Amygdala (tissue), 56 donors: ENCODE measurements at regions not wholly inside any gene's neighbourhood (a gene's known extent, or its start where the extent isn't known, plus 50 kb on each side); places are given as distances from the start of the nearest gene placed in this dataset.

Experiments used
- DNase-seq, 56 donors: peaks; one replicate each; lab custom pipeline; 2025; lab: John Stamatoyannopoulos, UW

DNA sequence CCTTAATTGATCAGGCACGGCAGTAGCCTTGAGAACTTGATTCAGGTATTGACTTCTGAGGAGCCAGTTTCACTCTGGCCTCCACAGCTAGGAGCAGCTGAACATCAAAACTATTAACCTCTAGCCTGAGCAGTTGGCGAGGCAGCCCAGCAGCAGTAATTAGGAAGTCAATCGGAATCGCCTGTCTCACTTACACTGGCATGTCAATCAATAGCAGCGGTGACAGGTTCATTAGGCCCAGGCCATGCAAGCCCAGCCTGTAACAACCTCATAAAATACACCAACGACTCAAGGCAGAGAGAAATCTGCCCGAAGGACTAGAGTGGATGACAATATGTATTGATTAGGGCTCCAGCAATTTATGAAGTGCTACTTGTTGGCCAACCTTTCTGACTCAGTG is 255.4 kb upstream of the SKOR2 start:
- no peak for DNase-seq

DNA sequence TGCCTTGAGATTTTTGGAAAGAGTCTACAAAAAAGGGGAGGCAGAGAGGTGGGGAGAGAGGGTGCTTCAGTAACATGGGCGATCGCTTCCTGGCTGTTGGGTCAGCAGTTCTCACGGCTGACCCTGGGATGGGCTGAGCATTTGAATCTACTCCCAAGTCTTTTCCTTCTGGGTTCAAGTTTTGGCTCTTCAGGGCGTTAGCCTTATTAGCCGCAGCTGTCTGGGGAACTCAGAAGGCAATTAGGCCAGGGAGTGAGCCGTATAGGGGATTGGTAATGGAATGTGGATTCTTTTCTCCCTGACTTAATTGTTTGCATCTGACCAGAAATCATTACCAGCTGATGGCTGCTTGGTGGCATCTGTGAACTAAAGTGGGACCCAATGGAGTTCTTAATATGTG is 250.5 kb upstream of the SKOR2 start:
- no peak for DNase-seq

DNA sequence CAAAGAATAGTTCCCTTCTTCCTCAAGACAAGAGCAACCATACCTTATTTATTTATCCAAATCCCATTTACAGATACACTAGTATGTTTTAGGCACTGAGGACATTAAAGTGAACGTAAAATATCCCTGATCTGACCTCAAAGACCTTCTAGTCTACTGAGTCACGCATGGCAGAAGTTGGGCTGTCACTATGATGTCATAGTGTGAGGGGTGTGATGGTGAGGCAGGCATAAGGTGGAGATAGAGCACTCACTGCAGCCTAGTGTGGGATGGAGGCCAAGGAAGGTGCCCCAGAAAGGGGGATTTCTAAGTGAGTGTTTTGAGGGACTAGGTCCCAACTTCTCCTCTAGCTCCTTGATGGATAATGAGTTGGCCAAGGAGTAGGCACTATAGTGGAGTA is 249.5 kb upstream of the SKOR2 start:
- no peak for DNase-seq

DNA sequence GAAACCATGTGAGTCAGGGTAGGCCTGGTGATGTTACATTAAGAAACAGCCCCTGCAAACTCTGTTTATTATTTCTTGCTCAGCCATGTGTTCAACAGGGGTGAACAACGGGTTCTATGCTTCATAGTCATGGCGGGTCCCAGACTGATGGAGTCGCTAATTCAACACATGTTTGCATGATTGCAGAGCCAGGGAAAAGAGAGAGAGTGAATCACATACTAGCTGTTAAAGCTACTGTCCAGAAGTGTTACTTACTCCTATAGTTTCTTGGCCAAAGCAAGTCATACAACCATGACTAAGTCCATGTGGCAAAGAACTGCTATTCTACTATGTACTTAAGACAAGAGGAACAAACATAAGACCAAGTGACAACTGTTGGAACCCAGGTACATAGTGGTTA is 241.2 kb upstream of the SKOR2 start:
- DNase-seq = no peak

DNA sequence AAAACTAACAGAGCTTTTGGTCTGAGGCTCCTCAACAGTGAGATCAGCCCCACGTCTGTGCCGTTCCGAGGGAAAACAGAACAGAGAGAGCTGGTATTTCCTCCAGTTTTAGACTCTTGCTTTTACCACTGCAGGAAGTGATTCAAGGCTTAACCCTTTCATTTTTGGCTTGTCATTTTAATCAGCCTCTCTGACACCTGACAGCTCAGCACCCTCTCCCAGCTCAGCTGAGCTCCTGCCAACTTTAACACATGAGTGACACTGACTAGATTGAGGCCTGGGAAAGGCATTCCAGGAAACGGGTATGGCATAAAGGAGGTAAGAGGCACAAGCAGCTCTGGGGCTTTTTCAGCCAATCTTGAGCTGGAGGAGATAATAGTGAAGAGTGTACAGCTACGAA is 239.4 kb upstream of the SKOR2 start:
- DNase-seq = no peak

DNA sequence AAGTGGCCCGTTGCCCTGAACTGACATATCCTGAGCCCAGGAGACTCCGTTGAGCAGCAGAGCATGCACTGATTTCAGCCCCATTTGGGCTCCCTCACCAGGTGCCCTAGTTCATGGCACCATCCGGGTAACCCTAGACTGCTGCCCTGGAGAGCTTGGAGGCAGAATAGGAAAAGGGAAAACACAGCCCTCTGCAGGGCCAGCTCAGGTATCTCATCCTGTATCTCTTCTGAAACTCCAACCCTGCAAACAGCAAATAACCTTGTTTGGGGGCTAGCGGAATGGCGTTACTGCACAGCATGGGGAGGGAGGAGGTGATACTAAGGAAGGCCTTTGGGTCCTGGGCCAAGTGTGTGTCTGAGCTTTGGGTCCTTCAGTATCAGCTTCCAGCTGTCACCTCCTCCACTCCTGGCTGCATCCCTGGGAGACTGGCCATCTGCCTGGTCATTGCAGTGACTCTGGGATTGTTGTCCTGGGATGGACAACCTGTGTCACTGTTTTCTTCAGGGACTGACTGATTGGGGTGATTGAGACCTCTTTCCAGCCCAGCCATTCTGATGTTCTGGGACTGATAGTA is 233.8 kb upstream of the SKOR2 start:
- no peak for DNase-seq

DNA sequence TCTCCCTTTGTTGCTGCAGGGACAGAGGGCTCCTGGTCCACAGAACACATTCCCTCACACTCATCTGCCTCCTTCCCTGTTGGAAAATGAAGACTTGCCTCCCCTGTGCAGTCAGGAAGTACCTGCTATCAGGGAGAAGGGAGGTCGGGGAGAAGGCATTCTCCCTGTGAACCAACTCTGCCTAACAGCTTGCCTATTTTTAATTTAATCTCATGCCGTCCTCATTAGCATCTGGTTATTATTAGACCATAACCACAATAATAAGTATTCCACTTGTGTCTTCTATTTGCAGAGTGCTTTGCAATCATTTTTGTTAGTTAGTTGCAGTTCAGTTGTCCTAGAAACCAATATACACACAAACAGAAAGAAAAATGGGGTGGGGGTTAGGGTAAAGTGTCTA is 232.6 kb upstream of the SKOR2 start:
- no peak for DNase-seq

DNA sequence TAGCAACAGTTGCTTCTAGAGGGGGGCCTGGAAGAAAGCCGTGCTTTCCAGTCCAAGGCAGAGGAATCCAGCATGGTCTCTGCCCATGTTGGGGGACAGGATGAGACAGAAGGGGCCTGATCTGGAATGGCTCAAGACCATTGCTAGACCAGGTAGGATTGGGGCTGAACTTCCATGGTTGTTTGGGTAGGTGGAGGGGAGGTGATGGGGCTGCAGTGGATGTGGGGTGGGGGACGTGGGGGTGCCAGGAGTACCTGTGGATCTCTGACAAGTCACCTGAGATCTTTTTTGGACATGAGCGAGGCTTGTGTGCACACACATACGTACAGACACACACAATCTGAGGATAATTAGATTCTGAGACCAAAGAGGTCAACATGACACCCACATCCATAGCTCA is 228.7 kb upstream of the SKOR2 start:
- DNase-seq = no peak

DNA sequence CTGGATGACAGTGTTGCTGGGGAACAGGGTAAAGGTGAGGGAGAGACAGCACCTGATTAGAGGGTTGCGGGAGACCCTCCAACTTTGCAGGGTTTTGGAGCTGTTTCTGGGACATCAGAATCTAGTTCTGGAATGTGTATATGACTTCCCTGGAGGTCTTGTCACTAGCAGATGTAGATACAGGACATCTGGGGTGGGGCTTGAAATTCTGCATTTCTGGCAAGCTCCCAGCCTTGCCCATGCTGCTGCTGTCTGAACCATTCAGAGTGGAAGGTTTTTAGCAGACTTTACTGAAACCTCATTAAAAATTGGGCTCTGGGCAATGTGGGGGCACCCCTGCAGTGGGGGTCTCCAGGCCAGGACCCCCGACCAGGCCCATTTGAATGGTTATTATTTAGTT is 220.3 kb upstream of the SKOR2 start:
- DNase-seq = no peak

DNA sequence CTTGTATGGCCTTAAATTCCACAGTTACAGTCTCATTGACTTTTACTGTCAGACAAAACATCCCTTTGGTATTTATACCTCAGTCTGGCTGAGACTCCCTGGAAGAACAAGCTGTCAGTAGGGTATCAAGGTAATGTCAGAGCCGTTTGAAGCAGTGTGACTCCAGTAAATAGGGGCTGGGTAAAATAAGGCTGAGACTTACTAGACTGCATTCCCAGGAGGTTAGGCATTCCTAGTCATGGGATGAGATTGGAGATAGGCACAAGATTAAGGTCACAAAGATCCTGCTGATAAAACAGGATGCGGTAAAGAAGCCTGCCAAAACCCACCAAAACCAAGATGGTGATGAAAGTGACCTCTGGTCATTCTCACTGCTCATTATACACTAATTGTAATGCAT is 219.5 kb upstream of the SKOR2 start:
- no peak for DNase-seq

DNA sequence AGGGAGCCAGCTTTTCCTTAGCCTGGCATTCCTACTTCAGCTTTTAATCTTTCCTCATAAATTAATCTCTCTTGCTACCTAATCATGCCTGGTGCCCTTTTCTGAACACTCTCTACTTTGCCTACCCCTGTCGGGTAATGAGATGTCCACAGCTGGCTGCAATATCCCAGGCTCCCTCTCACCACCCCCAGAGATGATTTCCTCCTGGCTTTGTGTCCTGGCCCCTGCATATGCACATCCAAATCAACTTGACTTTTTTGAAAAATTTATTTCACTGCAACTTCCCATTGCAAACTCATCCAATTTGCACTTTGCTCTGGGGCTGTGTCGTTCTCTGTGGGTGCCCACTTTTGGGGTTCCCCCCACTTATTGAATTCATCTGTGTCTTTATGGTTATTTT is 218.1 kb upstream of the SKOR2 start:
- no peak for DNase-seq

DNA sequence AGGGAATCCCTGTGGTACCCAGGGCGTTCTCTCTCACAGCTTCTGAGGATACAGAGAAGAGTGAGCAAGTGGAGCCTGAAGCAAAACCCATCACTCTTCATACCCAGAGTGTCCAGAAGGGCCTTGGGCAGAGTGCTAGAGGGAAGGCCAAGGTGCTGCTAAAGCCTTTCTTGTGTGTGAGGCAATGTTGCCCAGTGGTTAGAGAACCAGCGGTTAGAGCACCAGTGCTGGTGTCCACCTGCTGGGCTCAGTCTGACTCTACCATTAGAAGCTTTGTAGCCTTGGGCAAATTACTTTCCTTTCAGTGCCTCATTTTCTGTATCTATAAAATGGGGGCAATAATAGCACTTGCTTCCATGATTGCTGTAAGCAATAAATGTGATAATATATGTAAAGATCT is 210.5 kb upstream of the SKOR2 start:
- no peak for DNase-seq

DNA sequence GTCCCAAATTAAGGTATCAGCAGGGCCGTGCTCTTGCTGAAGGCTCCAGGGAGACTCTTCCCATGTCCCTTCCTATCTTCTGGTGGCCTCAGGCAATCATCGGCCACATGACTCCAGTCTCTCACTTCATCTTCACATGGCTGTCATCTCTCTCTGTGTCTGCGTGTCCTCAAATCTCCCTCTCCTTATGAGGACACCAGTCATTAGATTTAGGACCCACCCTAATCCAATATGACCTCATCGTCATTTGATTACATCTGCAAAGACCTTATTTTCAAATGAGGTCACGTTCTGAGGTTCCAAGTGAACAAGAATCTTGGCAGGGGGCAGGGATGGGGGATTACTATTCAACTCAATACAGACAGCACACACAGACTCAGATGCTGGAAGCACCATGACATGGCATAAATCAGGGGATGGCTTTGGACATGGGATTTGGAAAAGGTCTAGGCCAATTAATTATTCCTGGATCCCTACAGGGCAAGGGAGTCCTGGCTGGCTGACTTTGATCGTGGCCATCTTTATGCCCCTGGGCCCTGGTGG is 210.0 kb upstream of the SKOR2 start:
- DNase-seq = no peak

DNA sequence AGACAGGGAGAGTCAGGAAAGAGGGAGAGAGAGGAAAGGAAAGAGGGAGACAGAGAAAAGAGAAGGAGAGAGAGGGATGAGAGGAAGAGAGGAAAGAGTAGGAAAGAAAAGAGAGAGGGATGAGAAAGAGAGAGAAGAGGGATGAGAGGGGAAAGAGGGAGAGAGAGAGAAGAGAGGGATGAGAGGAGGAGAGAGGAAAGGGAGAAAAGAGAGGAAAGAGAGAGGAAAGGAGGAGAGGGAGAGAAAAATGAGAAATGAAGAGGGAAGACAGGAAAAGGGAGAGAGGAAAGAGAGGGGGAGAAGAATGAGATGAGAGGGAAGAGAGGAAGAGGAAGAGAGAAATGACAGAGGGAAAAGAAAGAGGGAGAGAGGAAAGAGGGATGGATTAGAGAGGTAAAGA is 207.0 kb upstream of the SKOR2 start:
- no peak for DNase-seq

DNA sequence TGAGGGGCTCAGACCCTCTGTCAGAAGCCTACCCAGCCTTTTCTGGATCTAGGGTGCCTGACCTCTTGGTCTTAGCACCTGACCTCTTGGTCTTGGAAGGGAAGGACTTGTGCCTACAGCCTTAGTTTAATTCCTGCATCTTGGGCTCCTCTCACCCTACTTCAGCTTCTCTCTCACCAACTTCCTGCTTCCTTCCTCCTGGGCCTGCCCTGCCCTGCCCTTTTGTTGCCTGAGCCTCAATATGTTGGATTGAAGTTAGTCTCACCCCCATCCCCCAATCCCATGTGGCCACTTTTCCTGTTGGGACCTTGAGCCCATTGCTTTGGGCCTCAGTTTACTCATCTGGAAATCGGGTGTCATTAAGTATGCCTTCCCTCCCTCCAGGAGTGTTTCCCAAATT is 206.2 kb upstream of the SKOR2 start:
- DNase-seq = no peak

DNA sequence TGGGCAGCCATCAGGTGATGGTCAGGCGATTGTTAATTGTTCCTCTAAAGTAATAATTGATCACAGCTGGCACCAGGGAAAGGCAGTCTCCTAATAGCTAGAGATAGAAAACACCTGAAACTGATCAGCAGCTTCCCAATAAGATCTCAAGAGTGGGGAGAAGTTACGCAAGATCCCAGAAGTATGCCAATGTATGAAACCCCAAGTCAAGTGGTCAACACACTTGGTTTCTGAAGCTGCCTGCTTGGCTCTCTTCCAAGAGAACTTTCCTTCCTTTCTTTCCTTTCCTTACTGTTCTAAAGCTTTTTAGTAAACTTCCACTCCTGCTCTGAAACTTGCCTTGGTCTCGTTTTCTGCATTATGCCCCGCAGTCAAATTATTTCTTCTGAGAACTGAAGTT is 201.6 kb upstream of the SKOR2 start:
- DNase-seq = no peak

DNA sequence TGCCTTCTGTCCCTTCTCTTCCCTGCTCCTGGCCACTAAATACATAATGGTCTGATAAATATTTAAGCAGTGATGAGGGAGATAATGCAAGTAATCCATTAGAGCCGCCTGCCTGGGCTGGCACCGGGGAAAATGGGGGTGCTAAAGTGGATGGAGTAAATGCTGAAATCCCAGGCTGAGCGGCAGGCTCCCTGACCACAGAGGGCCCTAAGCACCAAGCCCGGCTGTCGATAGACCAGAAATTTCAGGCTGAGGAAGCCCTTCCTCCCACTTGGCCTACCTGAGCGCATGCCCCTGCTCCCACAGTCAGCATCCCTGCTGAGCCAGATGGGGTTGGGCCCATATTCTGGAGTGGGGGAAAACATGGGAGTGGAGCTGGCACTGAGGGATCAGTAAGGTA is 197.5 kb upstream of the SKOR2 start:
- DNase-seq = no peak

DNA sequence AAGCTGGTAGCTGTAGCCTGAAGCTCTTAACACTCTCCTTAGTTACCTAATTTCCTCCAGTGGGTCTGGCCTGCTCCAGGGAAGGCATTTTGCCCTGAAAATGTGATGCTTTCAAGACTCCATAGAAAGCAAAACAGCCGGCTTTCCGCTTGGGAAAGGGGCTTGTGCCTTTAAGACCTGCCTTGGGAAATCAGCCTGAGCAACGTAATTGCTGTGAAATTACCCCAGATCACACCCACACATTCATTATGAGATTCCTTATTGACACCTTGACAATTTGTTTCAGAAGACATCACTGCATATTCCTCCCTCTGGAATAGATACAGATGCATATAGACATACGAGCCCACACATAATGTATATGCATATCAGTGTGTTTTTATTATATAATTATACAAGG is 190.5 kb upstream of the SKOR2 start:
- DNase-seq = no peak

DNA sequence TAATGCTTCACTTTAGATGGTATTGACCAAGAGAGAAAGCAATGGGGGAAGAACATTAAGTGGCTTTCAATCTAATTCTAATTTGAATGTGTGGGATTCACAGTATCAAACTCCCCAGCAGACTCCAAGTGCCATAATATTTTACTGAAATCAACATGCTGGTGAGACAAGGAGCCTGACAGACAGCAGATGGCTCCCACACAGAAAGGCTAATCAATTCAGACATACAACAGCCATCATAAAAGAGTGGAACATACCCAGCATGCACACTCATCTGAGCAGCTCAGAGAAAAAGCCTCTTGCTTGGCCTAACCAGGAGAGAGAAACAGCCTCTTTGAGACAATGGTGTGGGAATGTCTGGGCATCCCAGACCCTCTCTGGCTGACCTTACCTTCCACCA is 186.5 kb upstream of the SKOR2 start:
- DNase-seq = no peak

DNA sequence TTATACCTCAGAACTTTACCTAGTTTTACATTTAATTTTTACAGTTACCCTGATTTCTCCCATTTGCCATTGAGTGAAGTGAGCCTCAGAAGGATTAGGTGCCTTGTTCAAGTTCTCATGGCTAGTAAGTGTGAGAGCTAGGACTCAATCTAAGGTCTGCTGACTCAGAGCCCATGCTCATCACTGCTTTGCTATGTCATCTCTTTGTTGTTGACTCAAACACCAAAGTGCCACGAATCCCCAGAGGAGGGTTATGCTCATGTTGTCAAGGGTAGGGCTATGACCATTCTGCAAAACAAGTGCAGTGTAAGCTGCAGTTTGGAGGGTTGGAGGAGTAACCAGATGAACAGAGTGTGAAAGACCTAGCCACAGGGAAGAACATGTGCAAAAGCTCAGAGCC is 185.4 kb upstream of the SKOR2 start:
- no peak for DNase-seq

DNA sequence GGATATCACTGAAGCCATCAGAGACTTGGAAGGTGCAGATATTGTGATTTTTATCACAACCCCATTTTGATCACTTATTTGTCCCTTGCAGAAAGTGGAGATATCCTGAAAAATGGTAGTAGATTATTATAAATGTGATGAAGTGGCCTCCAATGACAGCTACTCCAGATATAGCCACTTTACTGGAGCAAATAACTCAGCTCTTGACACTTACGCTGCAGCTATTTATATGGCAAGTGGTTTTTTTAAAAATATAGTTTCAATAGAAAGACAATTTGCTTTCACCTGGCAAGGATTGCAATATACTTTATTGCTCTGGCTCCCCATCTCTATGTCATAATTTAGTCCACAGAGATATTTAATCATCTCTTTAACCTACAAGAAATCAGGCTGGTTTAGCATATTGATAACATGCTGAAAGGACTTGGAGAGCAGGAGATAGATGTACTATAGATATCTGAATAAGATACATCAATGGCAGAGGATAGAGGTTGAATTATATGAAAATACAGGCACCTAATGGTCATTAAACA is 182.8 kb upstream of the SKOR2 start:
- no peak for DNase-seq

DNA sequence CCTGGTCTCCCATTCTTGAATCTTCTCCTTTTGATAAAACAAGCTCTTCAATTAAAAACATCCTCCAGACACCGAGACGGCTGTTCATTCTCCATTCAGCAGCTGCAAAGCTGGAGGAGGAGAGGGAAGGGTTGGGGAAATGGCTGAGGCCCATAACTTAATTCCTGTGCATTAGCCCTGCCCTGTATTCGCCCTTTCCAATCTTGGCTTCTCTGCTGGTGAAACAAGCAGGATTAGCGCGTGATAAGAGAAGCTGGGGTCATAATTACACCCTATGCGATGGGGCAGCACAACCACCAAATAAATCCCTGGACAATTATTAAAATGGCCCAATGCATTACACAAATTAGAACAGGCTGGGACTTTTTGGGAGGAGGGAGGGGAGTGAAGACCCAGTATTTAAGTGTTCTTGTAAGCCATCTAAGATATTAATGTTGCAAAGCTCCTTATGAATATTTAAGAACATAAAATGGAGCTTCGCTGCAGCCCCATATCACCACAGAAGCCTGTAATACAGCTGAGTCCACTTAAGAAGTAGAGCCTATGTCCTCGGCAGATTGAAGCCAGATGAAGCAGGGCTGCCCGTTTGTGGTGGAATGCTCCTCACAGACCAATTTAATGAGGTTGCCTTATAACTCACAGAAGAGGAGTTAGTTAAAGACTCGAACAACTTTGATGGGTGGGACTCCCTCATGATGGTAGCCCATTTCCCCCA is 176.6 kb upstream of the SKOR2 start:
- no peak for DNase-seq
